Stimulated activated CD4-positive, alpha-beta T cell treated with anti-CD3 and anti-CD28 coated beads, Interleukin-12 subunit alpha, Interleukin-12 subunit beta, amount 100 ng/mL, for 4 hours (primary cell): ENCODE measurements at regions not wholly inside any gene's neighbourhood (a gene's known extent, or its start where the extent isn't known, plus 50 kb on each side); places are given as distances from the start of the nearest gene placed in this dataset.

Experiments used
- DNase-seq: peaks from one replicate; pipeline ENCODE4 v3.0.0-alpha.2; 2020

- no peak for DNase-seq
Measured at GRCh38 chr3:186487819-186488218, 56.4 kb downstream of the CRYGS start.

- no peak for DNase-seq
Measured at GRCh38 chr3:186487037-186487436, 57.1 kb downstream of the CRYGS start.

DNA sequence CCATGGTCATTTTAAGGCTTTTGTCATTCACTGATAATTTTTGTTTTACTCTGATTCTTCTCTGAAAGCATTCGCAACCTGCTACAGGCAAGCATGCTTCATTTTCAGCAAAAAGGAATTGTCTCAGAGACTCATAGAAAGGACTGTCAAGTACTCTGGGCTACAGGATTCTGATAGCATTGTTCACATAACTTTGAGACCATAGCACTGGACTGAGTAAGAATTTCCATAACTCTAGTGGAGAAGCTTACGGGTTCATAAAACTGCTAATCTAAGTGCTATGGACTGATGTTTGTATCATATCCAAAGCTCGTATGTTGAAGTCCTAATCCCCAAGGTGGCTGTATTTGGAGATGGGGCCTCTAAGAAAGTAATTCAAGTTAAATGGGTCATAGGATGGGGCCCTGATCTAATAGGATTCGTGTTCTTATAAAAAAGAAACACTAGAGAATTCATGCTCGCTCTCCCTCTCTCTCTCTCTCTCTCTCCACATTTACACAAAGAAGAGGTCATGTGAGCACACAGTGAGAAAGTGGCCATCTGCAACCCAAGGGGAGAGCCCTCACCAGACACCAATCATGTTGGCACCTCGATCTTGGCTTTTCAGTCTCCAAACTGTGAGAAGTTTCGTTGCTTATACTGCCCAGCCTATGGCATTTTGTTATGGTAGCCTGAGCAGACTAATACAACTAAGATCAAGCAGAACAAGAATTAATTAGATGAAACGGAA, 60.4 kb downstream of the CRYGS start:
- DNase-seq = no peak

- DNase-seq = no peak
Measured at GRCh38 chr3:186481526-186481925, 62.7 kb downstream of the CRYGS start.

DNA sequence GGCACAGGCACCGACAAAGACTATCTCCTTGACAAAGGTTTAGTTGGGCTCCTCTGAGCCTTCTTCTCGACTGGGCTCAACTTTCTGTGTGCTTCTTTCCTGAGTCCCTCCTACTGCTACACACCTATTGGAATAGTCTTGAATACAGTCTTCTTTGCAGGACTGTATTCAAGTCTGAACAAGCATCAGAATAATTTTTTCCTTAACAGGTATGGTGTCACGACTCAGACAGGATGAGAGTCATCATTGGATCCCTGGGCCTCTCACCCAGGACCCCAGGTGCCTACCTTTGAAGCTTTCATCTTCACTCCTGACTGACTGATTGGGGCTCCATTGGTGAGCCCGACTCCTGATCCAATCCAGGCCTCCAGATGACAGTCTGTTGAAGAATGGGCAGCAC, 66.3 kb downstream of the CRYGS start:
- DNase-seq = no peak

DNA sequence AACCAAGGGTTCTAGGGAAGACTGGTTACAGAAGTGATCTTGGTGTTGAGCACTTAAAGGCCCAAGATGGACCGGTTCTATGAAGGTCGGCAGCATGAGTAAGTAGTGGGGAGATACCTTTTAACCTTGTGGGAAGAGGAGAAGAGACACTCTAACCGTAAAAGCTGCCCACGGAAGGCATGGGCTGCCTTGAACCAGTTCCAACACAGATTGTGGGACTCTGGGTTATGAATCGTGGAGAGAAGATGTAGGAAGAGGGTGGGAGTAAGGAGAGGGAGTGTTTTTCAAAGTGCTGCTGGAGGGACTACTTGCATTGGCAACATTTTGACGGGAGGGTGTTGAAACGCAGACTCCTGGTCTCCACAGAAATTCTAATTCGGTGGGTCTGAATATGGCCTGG, 67.1 kb downstream of the CRYGS start:
- no peak for DNase-seq

GRCh38 chr3:186476541-186476940, 67.6 kb downstream of the CRYGS start:
- no peak for DNase-seq

DNA sequence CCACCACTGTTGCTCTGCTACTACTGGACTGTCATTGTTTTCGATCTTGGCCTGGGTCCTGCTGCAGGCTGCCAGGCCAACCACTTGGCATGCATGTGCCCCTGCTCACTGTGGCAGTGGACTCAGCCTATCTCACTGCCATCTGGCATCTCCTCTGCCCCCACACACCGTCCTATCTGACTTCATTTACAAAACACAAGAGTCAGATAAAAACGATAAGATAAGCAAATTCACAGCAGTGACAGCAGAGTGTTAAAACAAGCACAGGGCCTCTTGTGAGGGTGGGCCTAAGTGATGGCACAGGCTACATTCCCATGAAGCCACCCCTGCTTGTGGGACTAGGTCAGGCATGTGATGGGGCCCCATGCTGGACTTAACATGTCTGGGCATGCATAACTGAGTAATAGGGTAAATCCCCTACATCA, 68.1 kb downstream of the CRYGS start:
- no peak for DNase-seq

DNA sequence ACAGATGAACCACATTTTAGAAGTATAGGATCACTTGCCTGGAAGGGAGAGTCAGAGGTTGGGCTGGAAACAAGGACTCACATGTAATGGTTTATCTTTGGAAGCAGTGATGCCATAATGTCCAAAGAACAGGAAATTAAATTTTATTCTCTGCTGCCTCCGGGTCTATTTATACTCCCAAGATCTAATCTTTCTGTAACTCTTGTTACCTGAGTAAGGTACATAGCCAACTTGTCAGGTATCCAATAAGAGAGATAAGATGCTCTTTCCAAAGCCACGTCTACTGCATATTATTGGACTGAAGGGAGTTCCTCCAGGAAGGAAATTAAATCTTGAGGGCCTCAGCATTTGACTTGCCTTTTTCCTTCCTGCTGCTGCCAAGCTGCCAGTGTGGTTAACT, 71.0 kb downstream of the CRYGS start:
- DNase-seq = no peak

- DNase-seq = no peak
Measured at GRCh38 chr3:186472456-186473008, 71.6 kb downstream of the CRYGS start.

GRCh38 chr3:186471771-186472170, 72.4 kb downstream of the CRYGS start:
- no peak for DNase-seq

GRCh38 chr3:186469525-186469924, 74.7 kb downstream of the CRYGS start:
- no peak for DNase-seq

GRCh38 chr3:186467969-186468368, 76.2 kb downstream of the CRYGS start:
- DNase-seq = no peak

DNA sequence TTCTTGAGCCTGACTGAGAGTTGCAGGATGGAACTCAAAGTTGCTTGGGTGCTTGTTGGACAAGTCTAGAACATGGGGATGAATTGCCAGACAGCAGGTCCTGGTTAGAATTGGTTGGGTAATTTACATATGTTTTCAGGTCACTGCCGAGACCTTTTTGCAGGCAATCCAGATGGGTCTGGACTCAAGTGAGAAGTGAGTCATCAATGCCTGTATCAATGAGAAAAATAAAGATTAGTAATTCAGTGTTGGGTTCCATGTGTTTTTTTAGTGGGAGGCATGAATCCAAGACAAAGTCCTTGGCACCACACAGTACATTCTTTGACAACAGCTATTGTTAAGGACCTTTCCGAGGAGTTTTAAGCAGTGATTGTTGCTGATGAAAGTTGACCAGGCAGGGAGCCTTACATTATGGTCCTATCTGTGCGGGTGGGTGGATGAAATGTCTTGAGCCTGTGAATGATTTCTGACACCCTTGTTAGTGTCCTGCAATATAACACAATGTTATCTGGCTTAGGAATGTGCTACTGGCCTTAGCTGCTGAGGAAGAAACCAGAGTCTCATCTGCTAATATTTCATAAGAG, 77.7 kb downstream of the CRYGS start:
- no peak for DNase-seq

DNA sequence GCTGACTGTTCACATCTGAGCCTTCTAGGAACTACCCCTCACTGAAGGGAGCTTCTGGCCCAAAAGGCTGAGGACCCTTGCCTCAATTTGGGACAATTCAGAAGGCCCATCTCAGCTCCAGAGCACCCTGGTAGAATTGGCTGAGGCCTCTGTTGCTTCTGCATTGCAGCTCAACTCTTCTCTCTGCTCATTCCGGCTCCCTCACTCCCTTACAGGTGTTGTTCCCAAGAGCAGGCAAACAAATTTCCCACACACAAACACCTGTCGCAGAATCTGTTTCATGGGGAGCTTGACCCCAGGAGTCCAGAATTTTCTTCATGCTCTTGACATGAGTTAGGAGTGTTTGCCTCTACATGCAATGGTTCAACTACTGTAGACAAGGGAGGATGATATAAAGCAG, 78.7 kb downstream of the CRYGS start:
- DNase-seq = no peak

DNA sequence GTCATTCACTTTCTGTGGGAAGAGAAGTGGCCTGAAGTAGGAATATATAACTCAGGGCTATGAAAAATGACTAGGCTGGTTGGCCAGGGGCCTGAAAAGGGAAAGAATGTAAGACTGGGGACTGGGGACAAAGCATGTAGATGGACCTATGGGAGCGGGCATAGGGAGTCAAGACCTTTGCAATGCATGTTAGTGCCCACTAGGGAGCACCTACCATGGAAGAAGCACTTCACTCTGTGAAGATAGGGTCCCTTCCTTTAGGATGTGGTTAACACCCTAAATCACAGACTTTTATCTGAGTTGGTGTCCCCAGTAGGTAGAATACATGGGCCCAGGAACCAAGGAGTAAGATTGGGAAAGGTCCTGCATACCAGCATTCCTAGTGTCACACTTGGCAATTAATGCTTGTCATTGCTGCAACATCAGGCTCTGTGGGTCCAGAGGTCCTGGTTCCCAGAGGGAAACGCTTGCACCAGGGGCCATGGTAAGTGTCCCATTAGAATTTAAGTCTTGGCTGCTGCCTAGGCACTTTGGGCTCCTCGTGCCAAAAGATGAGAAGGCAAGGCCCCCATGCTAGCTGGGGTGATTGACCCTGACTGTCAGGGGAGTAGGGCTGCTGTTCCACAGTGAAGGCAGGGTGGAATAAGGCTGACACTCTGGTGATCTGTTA, 79.6 kb downstream of the CRYGS start:
- DNase-seq = no peak

DNA sequence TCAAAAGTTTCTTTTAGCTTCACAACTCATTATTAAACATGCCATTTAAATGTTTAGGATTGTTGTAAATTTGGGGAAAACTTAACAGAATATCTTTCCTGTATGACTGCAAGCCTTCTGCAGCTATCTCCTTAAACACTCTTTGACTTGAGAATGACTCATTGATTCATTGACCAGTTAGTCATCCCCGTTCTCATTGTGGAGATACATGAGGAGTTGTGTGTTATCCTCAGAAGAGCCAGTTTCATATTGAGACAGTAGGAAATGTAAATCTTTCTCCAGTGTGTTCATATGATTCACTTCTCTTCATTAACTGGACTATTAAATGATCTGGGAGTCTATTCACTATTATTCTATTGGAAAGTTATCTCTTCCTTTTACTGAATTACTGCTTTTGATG, 83.0 kb downstream of the CRYGS start:
- DNase-seq = no peak

GRCh38 chr3:186459108-186459467, 85.1 kb downstream of the CRYGS start:
- no peak for DNase-seq

GRCh38 chr3:186458306-186459107, 85.7 kb downstream of the CRYGS start:
- DNase-seq = no peak

- no peak for DNase-seq
Measured at GRCh38 chr3:186457236-186457635, 86.9 kb downstream of the CRYGS start.

DNA sequence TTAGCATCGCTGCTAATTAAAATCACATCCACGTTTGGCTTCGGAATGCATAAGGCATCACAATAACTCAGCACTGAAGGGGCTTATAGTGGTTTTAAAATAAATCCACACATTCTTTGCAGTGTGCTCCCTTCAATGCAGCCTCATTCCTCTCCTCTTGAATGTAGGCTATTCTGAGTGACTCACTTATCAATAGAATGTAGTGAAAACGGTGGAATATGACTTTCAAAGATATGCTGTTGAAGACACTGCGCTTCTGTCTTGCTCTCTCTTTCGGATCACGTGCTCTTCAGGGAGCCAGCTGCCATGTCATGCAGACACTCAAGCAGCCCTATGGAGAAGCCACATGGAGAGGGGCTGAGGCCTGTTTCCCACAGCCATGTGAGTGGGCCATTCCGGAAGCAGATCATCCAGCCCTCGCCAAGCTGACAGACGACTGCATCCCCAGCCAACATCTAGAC, 87.4 kb downstream of the CRYGS start:
- no peak for DNase-seq

DNA sequence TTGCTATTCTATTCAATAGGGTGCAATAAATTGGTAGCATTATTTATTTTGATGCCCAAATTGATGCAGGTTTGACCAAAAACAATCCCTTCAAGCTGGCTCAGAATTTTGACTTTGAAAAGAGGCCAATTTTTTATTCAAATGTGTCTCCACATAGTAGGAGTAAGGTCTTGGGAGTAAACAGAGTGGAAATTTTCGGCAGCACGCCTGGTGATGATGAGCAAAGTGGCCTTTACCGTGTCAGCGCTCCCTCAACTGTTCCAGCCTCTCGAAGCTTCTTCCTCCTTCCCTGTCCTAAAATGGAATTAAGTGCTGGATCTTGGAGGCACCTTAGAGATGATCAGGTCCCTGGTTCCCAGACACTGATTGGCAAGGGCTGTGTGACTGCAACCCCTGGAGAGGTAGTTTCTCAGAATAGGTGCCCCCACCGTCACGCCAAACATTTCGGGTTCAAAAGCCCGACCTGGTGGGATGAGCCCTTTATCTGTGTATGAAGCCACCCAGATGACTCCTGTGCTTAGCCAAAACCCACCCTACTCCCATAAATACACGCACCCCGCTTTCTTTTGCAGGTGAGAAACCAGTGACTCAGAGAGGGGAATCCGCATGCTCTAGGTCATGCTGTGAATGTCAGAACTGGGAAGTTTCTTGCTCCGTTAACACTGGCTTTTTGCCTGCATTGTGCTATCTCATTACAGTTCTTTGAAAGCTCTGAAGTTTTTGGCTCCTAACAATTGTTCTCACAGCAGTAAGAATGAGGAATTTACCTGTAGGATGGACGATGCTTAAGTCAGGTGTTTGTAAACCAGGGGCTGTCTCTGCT, 89.1 kb downstream of the CRYGS start:
- DNase-seq = no peak
